ENCODE measurements at regions not wholly inside any gene's neighbourhood (a gene's known extent, or its start where the extent isn't known, plus 50 kb on each side); places are given as distances from the start of the nearest gene placed in this dataset.

GRCh38 chr13:75931116-75931515 is 295.0 kb downstream of the LMO7 start:
- Mint-ChIP-seq H3K4me3 (no peak overlapping the region), H3K36me3 (no peaks in the 10 kb centered on the region), H3K9me3 (peaks cover 18% of the 10 kb centered on the region), H3K27ac (no peak overlapping the region), H3K4me1 (peaks cover under 1% of the 10 kb centered on the region), H3K27me3 (ENCODE audit: low read depth) (no peaks in the 10 kb centered on the region)
- TF ChIP-seq CTCF (IDR thresholded peaks at IDR 0.05; ENCODE audit: unreplicated experiment): no peak
- DNase-seq (ENCODE audit: low spot score in 2 of 2, unreplicated experiment in 2 of 2): no peak

DNA sequence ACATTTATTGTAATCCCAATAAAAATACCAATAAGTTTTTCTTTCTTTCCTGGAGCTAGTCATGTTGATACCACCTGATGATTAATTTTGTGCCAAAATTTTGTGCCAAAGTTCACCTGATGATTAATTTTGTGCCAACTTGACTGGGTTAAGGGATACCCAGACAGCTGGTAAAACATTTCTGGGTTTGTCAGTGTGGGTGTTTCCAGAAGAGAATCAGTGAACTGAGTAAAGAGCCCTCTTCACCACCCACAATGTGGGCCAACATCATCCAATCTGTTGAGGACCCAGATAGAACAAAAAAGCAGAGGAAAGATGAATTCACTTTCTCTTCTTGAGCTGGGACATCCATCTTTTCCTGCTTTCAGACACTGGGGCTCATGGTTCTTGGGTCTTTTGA is 292.9 kb downstream of the LMO7 start:
- Mint-ChIP-seq H3K4me1 (peaks cover 2% of the 10 kb centered on the region), H3K27ac (no peak overlapping the region), H3K9me3 (peaks cover 18% of the 10 kb centered on the region), H3K4me3 (no peak overlapping the region), H3K36me3 (no peaks in the 10 kb centered on the region), H3K27me3 (ENCODE audit: low read depth) (no peaks in the 10 kb centered on the region)
- no peak for TF ChIP-seq CTCF (IDR thresholded peaks at IDR 0.05; ENCODE audit: unreplicated experiment)
- no peak for DNase-seq (ENCODE audit: low spot score in 2 of 2, unreplicated experiment in 2 of 2)

DNA sequence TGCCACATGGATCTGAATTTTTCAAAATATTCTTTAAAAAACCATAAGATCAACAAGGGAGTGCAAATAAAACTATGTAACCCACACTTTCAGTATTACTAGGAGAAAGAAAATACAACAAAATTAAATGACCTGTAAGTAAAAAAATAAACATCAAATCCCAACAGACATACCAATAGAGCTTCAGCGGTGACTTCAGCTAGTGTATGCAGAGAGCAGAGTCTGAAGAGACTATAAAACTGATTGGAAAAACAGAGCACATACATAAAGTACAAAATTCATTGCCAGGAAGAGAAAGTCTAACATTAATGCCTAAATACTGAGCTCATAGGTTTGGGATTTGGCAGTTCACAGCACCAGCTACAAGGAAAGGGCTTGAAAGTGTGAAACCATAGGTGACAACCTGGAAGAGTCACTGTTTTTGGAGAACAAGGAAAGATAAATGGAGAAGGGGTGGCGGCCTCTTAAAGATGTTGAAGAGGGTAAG is 291.1 kb downstream of the LMO7 start:
- Mint-ChIP-seq H3K4me3 (no peak overlapping the region), H3K9me3 (peaks cover 25% of the 10 kb centered on the region), H3K4me1 (peaks cover 2% of the 10 kb centered on the region), H3K27me3 (ENCODE audit: low read depth) (no peaks in the 10 kb centered on the region), H3K27ac (no peak overlapping the region), H3K36me3 (no peaks in the 10 kb centered on the region)
- no peak for DNase-seq (ENCODE audit: low spot score in 2 of 2, unreplicated experiment in 2 of 2)
- TF ChIP-seq CTCF (IDR thresholded peaks at IDR 0.05; ENCODE audit: unreplicated experiment): no peak

GRCh38 chr13:75920536-75920935 is 284.4 kb downstream of the LMO7 start:
- H3K4me3 Mint-ChIP-seq: no peak overlapping the region
- H3K4me1 Mint-ChIP-seq: no peaks in the 10 kb centered on the region
- H3K9me3 Mint-ChIP-seq: peaks cover 28% of the 10 kb centered on the region
- H3K27me3 Mint-ChIP-seq (ENCODE audit: low read depth): no peaks in the 10 kb centered on the region
- no peak for DNase-seq (ENCODE audit: low spot score in 2 of 2, unreplicated experiment in 2 of 2)
- TF ChIP-seq CTCF (IDR thresholded peaks at IDR 0.05; ENCODE audit: unreplicated experiment): no peak
- no peak overlapping the region for H3K27ac Mint-ChIP-seq
- H3K36me3 Mint-ChIP-seq: peaks cover 2% of the 10 kb centered on the region

DNA sequence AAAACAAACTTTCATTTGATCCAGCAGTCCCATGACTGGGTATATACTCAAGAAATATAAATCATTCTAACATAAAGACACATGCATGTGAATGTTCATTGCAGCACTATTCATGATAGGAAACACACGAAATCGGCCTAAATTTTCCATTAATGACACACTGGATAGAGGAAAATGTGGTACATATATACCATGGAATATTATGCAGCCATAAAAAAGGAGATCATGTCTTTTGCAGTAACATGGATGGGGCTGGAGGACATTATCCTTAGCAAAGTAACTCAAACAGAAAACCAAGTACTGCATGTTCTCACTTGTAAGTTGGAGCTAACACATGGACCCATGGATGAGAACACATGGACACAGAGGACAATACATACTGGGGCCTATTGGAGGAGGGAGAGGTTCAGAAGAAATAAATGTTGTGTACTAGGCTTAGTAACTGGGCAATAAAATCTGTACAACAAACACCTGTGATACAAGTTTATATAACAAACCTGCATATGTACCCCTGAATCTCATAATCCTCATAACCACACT is 283.6 kb downstream of the LMO7 start:
- no peak overlapping the region for H3K4me3 Mint-ChIP-seq
- DNase-seq (ENCODE audit: low spot score in 2 of 2, unreplicated experiment in 2 of 2): no peak
- no peaks in the 10 kb centered on the region for H3K27me3 Mint-ChIP-seq (ENCODE audit: low read depth)
- peaks cover 28% of the 10 kb centered on the region for H3K9me3 Mint-ChIP-seq
- H3K4me1 Mint-ChIP-seq: no peaks in the 10 kb centered on the region
- H3K27ac Mint-ChIP-seq: no peak overlapping the region
- TF ChIP-seq CTCF (IDR thresholded peaks at IDR 0.05; ENCODE audit: unreplicated experiment): no peak
- peaks cover 2% of the 10 kb centered on the region for H3K36me3 Mint-ChIP-seq

DNA sequence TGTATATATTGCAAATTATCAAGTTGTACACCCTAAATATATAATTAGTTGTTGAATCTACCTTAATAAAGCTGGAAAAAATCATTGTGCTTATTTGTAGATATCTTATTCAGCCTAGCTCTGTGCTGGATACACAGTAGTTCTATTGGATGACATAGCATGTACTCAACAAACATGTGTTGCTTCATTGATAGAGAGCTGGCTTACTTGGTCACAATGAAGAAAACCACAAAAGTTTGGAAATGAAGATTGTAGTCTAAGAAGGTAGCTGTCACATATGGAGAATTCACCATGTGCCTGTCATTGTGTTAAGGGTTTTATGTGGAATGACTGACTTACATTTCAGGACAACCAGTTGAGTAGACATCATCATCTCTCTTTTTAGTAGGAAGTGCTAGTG is 278.9 kb downstream of the LMO7 start:
- H3K4me3 Mint-ChIP-seq: no peak overlapping the region

More for the DNA sequence above, 278.9 kb downstream of the LMO7 start:
- Mint-ChIP-seq H3K27ac (no peak overlapping the region), H3K9me3 (peaks cover 25% of the 10 kb centered on the region), H3K36me3 (peaks cover 2% of the 10 kb centered on the region), H3K4me1 (no peaks in the 10 kb centered on the region), H3K27me3 (ENCODE audit: low read depth) (no peaks in the 10 kb centered on the region)
- DNase-seq (ENCODE audit: low spot score in 2 of 2, unreplicated experiment in 2 of 2): no peak
- no peak for TF ChIP-seq CTCF (IDR thresholded peaks at IDR 0.05; ENCODE audit: unreplicated experiment)
